ENCODE measurements at regions not wholly inside any gene's neighbourhood (a gene's known extent, or its start where the extent isn't known, plus 50 kb on each side); places are given as distances from the start of the nearest gene placed in this dataset.

GRCh38 chr4:180861651-180862050, 1381.6 kb upstream of the TENM3 start:
- TF ChIP-seq EZH2 (IDR thresholded peaks at IDR 0.05) (no peak), POLR2AphosphoS5 (IDR thresholded peaks at IDR 0.05; ENCODE audit: borderline replicate concordance, low read depth, low read length) (no peak), FOXP2 (optimal IDR thresholded peaks at IDR 0.05; ENCODE audit: control extremely low read depth, extremely low read length, insufficient read depth) (no peak)
